ENCODE measurements at regions not wholly inside any gene's neighbourhood (a gene's known extent, or its start where the extent isn't known, plus 50 kb on each side); places are given as distances from the start of the nearest gene placed in this dataset.

- no peaks in the 10 kb centered on the region for H3K27me3 ChIP-seq
- H3K4me1 ChIP-seq = peaks cover 8% of the 10 kb centered on the region
- no peaks in the 10 kb centered on the region for H3K36me3 ChIP-seq (ENCODE audit: low read depth, missing control alignments)
- 31 to 51% methylated on average over 7 of the region's 7 CpGs for WGBS, 2 donors
- no peak overlapping the region for H3K4me3 ChIP-seq
- no peaks in the 10 kb centered on the region for H3K9me3 ChIP-seq
- H3K27ac ChIP-seq = no peak overlapping the region
- DNase-seq = peak; percentile 64
- intact Hi-C loops (cut with DNase I; ENCODE audit: low total_unique reads) = loop anchor here (10.0 kb wide), 1 partner anchor 234 kb away; no protein-coding TSS in a partner anchor
- TF ChIP-seq CTCF (IDR thresholded peaks at IDR 0.05) (no peak), POLR2A (IDR thresholded peaks at IDR 0.05) (no peak)
Measured at GRCh38 chr10:78960316-78960800, 108.4 kb upstream of the ZMIZ1 start.

GRCh38 chr10:78961760-78962159 is 107.0 kb upstream of the ZMIZ1 start:
- intact Hi-C loops (cut with DNase I; ENCODE audit: low total_unique reads) = loop anchor here (10.0 kb wide), 1 partner anchor 233 kb away; no protein-coding TSS in a partner anchor
- WGBS, 2 donors = 87 to 91% methylated on average over 4 of the region's 4 CpGs
- H3K9me3 ChIP-seq = no peaks in the 10 kb centered on the region
- no peaks in the 10 kb centered on the region for H3K36me3 ChIP-seq (ENCODE audit: low read depth, missing control alignments)
- no peak overlapping the region for H3K27ac ChIP-seq
- DNase-seq = no peak
- H3K4me1 ChIP-seq = peaks cover 8% of the 10 kb centered on the region
- H3K27me3 ChIP-seq = no peaks in the 10 kb centered on the region
- TF ChIP-seq CTCF (IDR thresholded peaks at IDR 0.05) = no peak
- no peak overlapping the region for H3K4me3 ChIP-seq

DNA sequence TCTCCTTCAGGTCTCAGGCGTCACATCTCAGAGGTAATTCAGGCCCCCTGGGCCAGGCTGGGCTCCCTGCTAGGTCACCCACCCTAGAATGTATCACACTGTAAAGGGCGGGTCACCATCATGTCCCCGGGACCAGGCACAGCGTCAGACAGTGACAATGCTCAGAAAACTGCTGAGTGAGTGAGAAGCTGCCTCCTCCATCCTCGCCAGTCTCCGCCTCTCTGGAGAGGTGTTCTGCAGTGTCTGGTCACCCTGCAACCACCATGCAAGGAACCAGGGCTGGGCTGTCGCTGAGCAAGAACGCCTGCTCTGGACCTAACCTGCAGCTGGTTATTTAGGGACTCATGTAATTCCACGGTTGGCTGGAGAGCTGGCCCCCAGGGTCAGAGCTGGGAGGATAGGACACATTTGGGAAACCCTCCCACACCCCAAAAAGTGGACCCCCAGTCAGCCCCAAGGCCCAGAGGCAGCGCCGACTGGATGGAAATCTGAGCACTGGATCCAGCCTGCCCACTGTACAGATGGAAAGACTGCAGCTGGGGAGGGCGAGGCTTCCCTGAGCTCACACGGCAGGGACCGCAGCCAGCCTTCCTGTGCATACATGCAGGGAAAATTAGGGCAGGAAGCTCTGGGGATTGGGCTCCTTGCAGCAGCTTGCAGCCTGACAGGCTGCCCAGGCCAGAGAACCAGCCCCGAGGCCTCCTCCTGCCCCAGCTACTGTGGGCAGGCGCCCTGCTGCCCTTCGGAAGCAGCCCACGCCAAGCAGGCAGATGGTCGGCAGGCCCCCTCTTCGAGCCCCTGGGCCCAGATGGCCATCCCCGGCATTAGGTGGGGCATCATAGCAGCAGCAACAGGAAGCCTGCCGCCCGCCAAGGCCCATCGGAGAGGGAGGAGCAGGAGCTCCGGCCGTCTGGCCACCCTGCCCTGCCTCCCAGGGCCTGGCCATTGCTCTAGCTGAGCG is 105.4 kb upstream of the ZMIZ1 start:
- no peaks in the 10 kb centered on the region for H3K9me3 ChIP-seq
- H3K36me3 ChIP-seq (ENCODE audit: low read depth, missing control alignments) = no peaks in the 10 kb centered on the region
- H3K4me3 ChIP-seq = no peak overlapping the region
- TF ChIP-seq CTCF (IDR thresholded peaks at IDR 0.05) (no peak), POLR2A (IDR thresholded peaks at IDR 0.05) (no peak)
- intact Hi-C loops (cut with DNase I; ENCODE audit: low total_unique reads) = loop anchor here (10.0 kb wide), 1 partner anchor 231 kb away; no protein-coding TSS in a partner anchor
- WGBS, 2 donors = 83 to 88% methylated on average over 11 to 24 of the region's 27 CpGs
- H3K27me3 ChIP-seq = no peaks in the 10 kb centered on the region
- no peak for DNase-seq
- peaks cover 8% of the 10 kb centered on the region for H3K4me1 ChIP-seq
- H3K27ac ChIP-seq = no peak overlapping the region

DNA sequence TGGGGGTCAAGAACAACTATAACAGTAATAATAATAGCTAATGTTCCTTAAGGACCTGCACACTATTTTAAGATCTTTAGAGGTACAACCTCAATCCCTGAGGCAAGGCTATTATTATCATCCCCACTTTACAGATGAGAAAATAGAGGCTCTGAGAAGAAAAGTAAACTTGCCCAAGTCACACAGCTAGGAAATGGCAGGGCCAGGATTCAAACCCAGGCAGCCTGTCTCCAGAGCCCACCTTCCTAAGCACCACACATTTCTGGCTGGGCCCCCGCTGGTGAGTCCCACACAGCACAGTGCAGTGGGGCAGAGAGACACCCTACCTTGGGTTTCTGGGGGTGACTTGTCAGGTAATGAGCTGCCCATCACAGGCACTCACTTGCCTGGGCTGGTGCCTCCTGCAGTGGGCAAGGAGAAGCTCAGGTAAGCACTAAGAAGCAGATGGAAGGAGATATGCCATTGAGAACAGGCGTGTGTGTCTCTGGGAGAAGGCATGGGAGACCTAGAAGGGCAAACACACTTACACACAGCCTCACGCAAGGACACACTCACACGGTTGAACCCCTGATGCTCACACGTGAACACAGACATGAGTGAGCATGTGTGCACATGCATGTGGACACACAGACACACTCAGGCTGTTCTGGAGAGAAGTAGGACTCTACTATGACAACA is 104.4 kb upstream of the ZMIZ1 start:
- 70 to 81% methylated on average over 5 of the region's 5 CpGs for WGBS, 2 donors
- no peak for DNase-seq
- Histone ChIP-seq H3K9me3 (no peaks in the 10 kb centered on the region), H3K27ac (no peak overlapping the region), H3K27me3 (no peaks in the 10 kb centered on the region), H3K4me3 (no peak overlapping the region), H3K4me1 (peaks cover 8% of the 10 kb centered on the region), H3K36me3 (ENCODE audit: low read depth, missing control alignments) (no peaks in the 10 kb centered on the region)
- intact Hi-C loops (cut with DNase I; ENCODE audit: low total_unique reads) = loop anchor here (10.0 kb wide), 1 partner anchor 230 kb away; no protein-coding TSS in a partner anchor
- no peak for TF ChIP-seq POLR2A (IDR thresholded peaks at IDR 0.05)
- TF ChIP-seq CTCF (IDR thresholded peaks at IDR 0.05) = no peak

Data from testis (tissue), 2 donors.